GM12878 (cell line): ENCODE measurements at regions not wholly inside any gene's neighbourhood (a gene's known extent, or its start where the extent isn't known, plus 50 kb on each side); places are given as distances from the start of the nearest gene placed in this dataset.

Experiments
- ATAC-seq: fragments of 200-7000 bp; cut with Tn5 transposase; 3 replicates; pipeline ENCODE4 v1.9.1; 2020; ENCODE audit warnings: mild to moderate bottlenecking, moderate library complexity
- BruUV-seq: library from RNA; stranded (reverse); fragments of 400-500 nt; replicated peaks from 2 replicates; lab custom pipeline; 2021; lab: Mats Ljungman, UMichigan
- CTCF ChIA-PET: fragments of 300-600 bp; sonication (Branson Sonifier 250); formaldehyde crosslinking; extraction: SDS; loops from one replicate; lab custom pipeline; 2021; ENCODE audit warnings: inconsistent platforms; lab: Yijun Ruan, JAX
- POLR2A ChIA-PET: fragments of 350-600 bp; formaldehyde crosslinking; extraction: SDS; loops from one replicate; lab custom pipeline; 2021; ENCODE audit warnings: inconsistent platforms; lab: Charles Lee
- RAD21 ChIA-PET: fragments of 300-600 bp; sonication (Branson Sonifier 250); formaldehyde crosslinking; loops from one replicate; lab custom pipeline; 2023; ENCODE audit warnings: antibody characterized with exemption; ENCODE audit not compliant: unreplicated experiment; lab: Charles Lee
- SMC1A ChIA-PET: fragments of 300-600 bp; sonication (Branson Sonifier 250); formaldehyde crosslinking; loops from one replicate; lab custom pipeline; 2023; ENCODE audit not compliant: unreplicated experiment, uncharacterized antibody; lab: Charles Lee
- DNase-seq: peaks from one replicate; pipeline ENCODE4 v3.0.0-alpha.2; 2011; ENCODE audit warnings: low read depth, low spot score
- FAIRE-seq: peaks from 3 replicates; lab custom pipeline; 2011; peaks lifted over from hg19 to GRCh38; lab: Jason Lieb, UNC
- H2AFZ ChIP-seq: 2 replicates; pipeline ENCODE4 v1.6.0; 2011; ENCODE audit warnings: low read depth, low read length, control low read depth; ENCODE audit not compliant: control insufficient read depth
- H3K27ac ChIP-seq: 2 replicates; pipeline ENCODE4 v1.5.1; 2011; ENCODE audit warnings: control low read depth; ENCODE audit not compliant: control insufficient read depth, insufficient read depth
- H3K27me3 ChIP-seq, 2 experiments: replicated peaks in 1 of 2; 2 replicates each; pipeline versions ENCODE4 v1.6.0 to v1.6.1; 2011; ENCODE audit warnings: low read length in 1 of 2; ENCODE audit not compliant: control insufficient read depth in 2 of 2, insufficient read depth in 2 of 2
- H3K36me3 ChIP-seq, 2 experiments: 2 replicates each; pipeline ENCODE4 v1.5.1; 2011; ENCODE audit warnings: low read length in 1 of 2; ENCODE audit not compliant: control insufficient read depth in 2 of 2, insufficient read depth in 2 of 2
- H3K4me1 ChIP-seq: 2 replicates; pipeline ENCODE4 v1.6.1; 2011; ENCODE audit warnings: mild to moderate bottlenecking, low read length, moderate library complexity, mixed read lengths; ENCODE audit not compliant: control insufficient read depth, insufficient read depth
- H3K4me2 ChIP-seq: 2 replicates; pipeline ENCODE4 v1.6.0; 2011; ENCODE audit warnings: control low read depth; ENCODE audit not compliant: control insufficient read depth, insufficient read depth
- H3K4me3 ChIP-seq: fragments of 200-600 bp; sonication (generic); 2 replicates; pipeline ENCODE4 v1.5.1; 2016
- H3K79me2 ChIP-seq: 2 replicates; pipeline ENCODE4 v1.6.0; 2011; ENCODE audit warnings: low read length; ENCODE audit not compliant: control insufficient read depth, insufficient read depth
- H3K9ac ChIP-seq: 2 replicates; pipeline ENCODE4 v1.8.0; 2011; ENCODE audit warnings: low read length, control low read depth, mixed read lengths; ENCODE audit not compliant: control insufficient read depth, insufficient read depth
- H3K9me3 ChIP-seq: replicated peaks from 3 replicates; pipeline ENCODE4 v1.5.1; 2011; ENCODE audit warnings: mild to moderate bottlenecking, low read length; ENCODE audit not compliant: control insufficient read depth, insufficient read depth
- H4K20me1 ChIP-seq: 2 replicates; pipeline ENCODE4 v1.6.0; 2011; ENCODE audit not compliant: control insufficient read depth, insufficient read depth
- ASH2L ChIP-seq: fragments of 300-600, 200-600 bp; sonication (generic); IDR thresholded peaks from 2 replicates; pipeline ENCODE4 v1.6.1; 2017; ENCODE audit warnings: low read depth, mild to moderate bottlenecking, borderline replicate concordance
- CTCF ChIP-seq, 3 experiments: IDR thresholded peaks in 2 of 3; conservative IDR thresholded peaks in 1 of 3; 2 replicates each; pipeline ENCODE4 v1.5.1; 2011; ENCODE audit warnings: low read depth in 3 of 3, low read length in 3 of 3, mild to moderate bottlenecking in 3 of 3, control low read depth in 2 of 3, moderate library complexity in 2 of 3, inconsistent platforms in 1 of 3, mixed read lengths in 1 of 3; ENCODE audit not compliant: control insufficient read depth in 2 of 3, insufficient read depth in 1 of 3; ENCODE audit errors: extremely low read depth in 1 of 3
- MTA3 ChIP-seq: IDR thresholded peaks from 2 replicates; pipeline ENCODE4 v1.6.1; 2012; ENCODE audit warnings: low read length, inconsistent platforms, borderline replicate concordance
- NRF1 ChIP-seq: conservative IDR thresholded peaks from 2 replicates; pipeline ENCODE4 v1.6.1; 2011; ENCODE audit warnings: mild to moderate bottlenecking, low read depth, low read length, improper control_type of control experiment
- RAD21 ChIP-seq: IDR thresholded peaks from 2 replicates; pipeline ENCODE4 v1.6.1; 2011; ENCODE audit warnings: mild to moderate bottlenecking, low read depth, low read length, moderate library complexity; ENCODE audit not compliant: insufficient read depth
- RELA ChIP-seq: fragments of 450-650 bp; IDR thresholded peaks from 2 replicates; pipeline ENCODE4 v1.8.0; 2014; ENCODE audit warnings: borderline replicate concordance; ENCODE audit not compliant: partially characterized antibody
- RUNX3 ChIP-seq: IDR thresholded peaks from 2 replicates; pipeline ENCODE4 v1.6.1; 2012; ENCODE audit warnings: low read length, inconsistent platforms
- SMC3 ChIP-seq: IDR thresholded peaks from 2 replicates; pipeline ENCODE4 v1.6.1; 2011; ENCODE audit warnings: low read length, improper control_type of control experiment, borderline replicate concordance
- SPI1 ChIP-seq: IDR thresholded peaks from 2 replicates; pipeline ENCODE4 v1.6.1; 2011; ENCODE audit warnings: low read depth, mild to moderate bottlenecking, low read length, moderate library complexity, borderline replicate concordance; ENCODE audit not compliant: insufficient read depth
- TCF7 ChIP-seq: IDR thresholded peaks from 2 replicates; pipeline ENCODE4 v1.6.1; 2014; ENCODE audit warnings: antibody characterized with exemption, borderline replicate concordance
- YY1 ChIP-seq: IDR thresholded peaks from 2 replicates; pipeline ENCODE4 v1.6.1; 2011; ENCODE audit warnings: low read depth, mild to moderate bottlenecking, low read length
- ZNF274 ChIP-seq: IDR thresholded peaks from one replicate; pipeline ENCODE4 v1.8.0; 2011; ENCODE audit not compliant: insufficient read length, insufficient read depth
- WGBS: methylation state at CpG from one replicate; pipeline ENCODE4 v1.1.6; 2016; ENCODE audit warnings: low lambda C conversion rate; ENCODE audit not compliant: insufficient replicate concordance, insufficient coverage; ENCODE audit errors: missing lambda C conversion rate; 5-methylcytosine and 5-hydroxymethylcytosine counted together
- in situ Hi-C: fragments of 300-500 bp; cut with MboI; formaldehyde crosslinking; loops from 9 replicates; pipeline ENCODE4 v1.14.3; 2018; ENCODE audit warnings: mixed read lengths
- intact Hi-C: fragments of 100-400 bp; cut with micrococcal nuclease; formaldehyde crosslinking; loops from one replicate; pipeline ENCODE4 v1.14.2; 2022; ENCODE audit not compliant: unreplicated experiment
- TF ChIP-seq, protein P1 (sequence below): fragments of 150-350 bp; IDR thresholded peaks from 2 replicates; pipeline ENCODE4 v1.6.1; 2016; ENCODE audit warnings: low read depth, low read length

DNA sequence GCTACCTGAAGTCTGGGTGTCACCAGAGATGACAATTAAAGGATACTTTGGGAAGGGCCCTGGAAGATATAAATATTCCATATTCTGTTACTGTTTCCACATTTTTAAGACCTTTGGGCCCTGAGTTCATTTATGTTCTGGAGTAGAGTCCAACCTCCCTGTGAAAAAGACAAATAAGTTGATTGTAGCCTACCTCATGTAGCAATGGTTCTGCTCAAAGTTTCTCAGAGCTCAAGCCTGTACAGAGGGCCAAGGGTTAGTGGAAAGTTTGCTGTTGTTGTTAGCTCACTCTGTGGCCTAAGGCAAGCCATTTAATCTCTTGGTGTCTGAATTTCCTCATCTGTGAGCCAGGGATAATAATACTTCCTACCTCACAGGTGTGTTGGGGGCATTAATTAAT, 284.7 kb upstream of the DDHD1 start (continued):
- TF ChIP-seq RELA (no peak), MTA3 (no peak), NRF1 (no peak), TCF7 (no peak)
- TF ChIP-seq, protein P1, sequence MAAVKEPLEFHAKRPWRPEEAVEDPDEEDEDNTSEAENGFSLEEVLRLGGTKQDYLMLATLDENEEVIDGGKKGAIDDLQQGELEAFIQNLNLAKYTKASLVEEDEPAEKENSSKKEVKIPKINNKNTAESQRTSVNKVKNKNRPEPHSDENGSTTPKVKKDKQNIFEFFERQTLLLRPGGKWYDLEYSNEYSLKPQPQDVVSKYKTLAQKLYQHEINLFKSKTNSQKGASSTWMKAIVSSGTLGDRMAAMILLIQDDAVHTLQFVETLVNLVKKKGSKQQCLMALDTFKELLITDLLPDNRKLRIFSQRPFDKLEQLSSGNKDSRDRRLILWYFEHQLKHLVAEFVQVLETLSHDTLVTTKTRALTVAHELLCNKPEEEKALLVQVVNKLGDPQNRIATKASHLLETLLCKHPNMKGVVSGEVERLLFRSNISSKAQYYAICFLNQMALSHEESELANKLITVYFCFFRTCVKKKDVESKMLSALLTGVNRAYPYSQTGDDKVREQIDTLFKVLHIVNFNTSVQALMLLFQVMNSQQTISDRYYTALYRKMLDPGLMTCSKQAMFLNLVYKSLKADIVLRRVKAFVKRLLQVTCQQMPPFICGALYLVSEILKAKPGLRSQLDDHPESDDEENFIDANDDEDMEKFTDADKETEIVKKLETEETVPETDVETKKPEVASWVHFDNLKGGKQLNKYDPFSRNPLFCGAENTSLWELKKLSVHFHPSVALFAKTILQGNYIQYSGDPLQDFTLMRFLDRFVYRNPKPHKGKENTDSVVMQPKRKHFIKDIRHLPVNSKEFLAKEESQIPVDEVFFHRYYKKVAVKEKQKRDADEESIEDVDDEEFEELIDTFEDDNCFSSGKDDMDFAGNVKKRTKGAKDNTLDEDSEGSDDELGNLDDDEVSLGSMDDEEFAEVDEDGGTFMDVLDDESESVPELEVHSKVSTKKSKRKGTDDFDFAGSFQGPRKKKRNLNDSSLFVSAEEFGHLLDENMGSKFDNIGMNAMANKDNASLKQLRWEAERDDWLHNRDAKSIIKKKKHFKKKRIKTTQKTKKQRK: no peak

- intact Hi-C loops: loop anchor here (1.0 to 10.0 kb wide), 5 partner anchors 106 to 916 kb away; no protein-coding TSS in a partner anchor
- ChIA-PET RAD21 (interaction anchor here (0.8 to 1.8 kb wide), 3 partner anchors 897 to 916 kb away, joined by 3 to 8 read pairs (median 4); no protein-coding TSS in a partner anchor), CTCF (interaction anchor here (0.6 to 6.3 kb wide), 11 partner anchors 8 to 917 kb away, joined by 3 to 51 read pairs (median 5); no protein-coding TSS in a partner anchor), SMC1A (interaction anchor here (1.0 to 1.6 kb wide), 3 partner anchors 21 to 1064 kb away, joined by 3 read pairs; no protein-coding TSS in a partner anchor), POLR2A (no interaction called here)
- Histone ChIP-seq H4K20me1 (no peaks in the 10 kb centered on the region), H3K36me3 (no peaks in the 10 kb centered on the region), H3K4me2 (no peak overlapping the region), H3K9ac (no peak overlapping the region), H3K4me1 (no peaks in the 10 kb centered on the region), H2AFZ (no peak overlapping the region), H3K27me3 (no peaks in the 10 kb centered on the region), H3K9me3 (no peaks in the 10 kb centered on the region), H3K79me2 (no peaks in the 10 kb centered on the region), H3K4me3 (no peak overlapping the region), H3K27ac (no peak overlapping the region)
- no peak for DNase-seq
- TF ChIP-seq RAD21: peak; percentile 87
- no peak for TF ChIP-seq ZNF274
- 0 out of 2 replicates have a peak, but pooled peaks have one; percentile 23 for TF ChIP-seq RUNX3
- peak; percentile 63 to 70 (median 70) for TF ChIP-seq CTCF (IDR thresholded peaks at IDR 0.05 in 2 of 3, conservative IDR thresholded peaks at IDR 0.05 in 1 of 3; ENCODE audit: control insufficient read depth in 2 of 3, extremely low read depth in 1 of 3, insufficient read depth in 1 of 3, low read depth in 3 of 3, low read length in 3 of 3)
- peak; percentile 66; the same call in 1 of the 2 replicates for TF ChIP-seq SMC3
- peak; percentile 70; the same call in 1 of the 2 replicates for TF ChIP-seq SPI1
- TF ChIP-seq YY1: 0 out of 2 replicates have a peak, but pooled peaks have one; percentile 19
- TF ChIP-seq ASH2L: no peak
- BruUV-seq: no TSS peak
- ATAC-seq: peak; percentile 87
- FAIRE-seq: peak; percentile 84
- in situ Hi-C loops: no loop called here
- WGBS: 18% methylated on average over 2 of the region's 2 CpGs
Observed at GRCh38 chr14:53432378-53432802, 279.3 kb upstream of the DDHD1 start.
